Fibroblast of the aortic adventitia (primary cell): ENCODE measurements at regions not wholly inside any gene's neighbourhood (a gene's known extent, or its start where the extent isn't known, plus 50 kb on each side); places are given as distances from the start of the nearest gene placed in this dataset.

ENCODE experiments used
- DNase-seq: peaks from one replicate; pipeline ENCODE4 v3.0.0-alpha.2; 2010; ENCODE audit warnings: low read depth
- H3K4me3 ChIP-seq: 2 replicates; pipeline ENCODE4 v1.5.1; 2011; ENCODE audit warnings: low read depth, mild to moderate bottlenecking, control low read depth, low read length, moderate library complexity
- TF ChIP-seq, protein P1 (sequence below): IDR thresholded peaks from 2 replicates; pipeline ENCODE4 v1.5.1; 2011; ENCODE audit warnings: mild to moderate bottlenecking, low read length, control low read depth, inconsistent platforms; ENCODE audit not compliant: insufficient read depth

GRCh38 chr16:64162613-64163375, 959.1 kb downstream of the CDH11 start:
- TF ChIP-seq, protein P1, sequence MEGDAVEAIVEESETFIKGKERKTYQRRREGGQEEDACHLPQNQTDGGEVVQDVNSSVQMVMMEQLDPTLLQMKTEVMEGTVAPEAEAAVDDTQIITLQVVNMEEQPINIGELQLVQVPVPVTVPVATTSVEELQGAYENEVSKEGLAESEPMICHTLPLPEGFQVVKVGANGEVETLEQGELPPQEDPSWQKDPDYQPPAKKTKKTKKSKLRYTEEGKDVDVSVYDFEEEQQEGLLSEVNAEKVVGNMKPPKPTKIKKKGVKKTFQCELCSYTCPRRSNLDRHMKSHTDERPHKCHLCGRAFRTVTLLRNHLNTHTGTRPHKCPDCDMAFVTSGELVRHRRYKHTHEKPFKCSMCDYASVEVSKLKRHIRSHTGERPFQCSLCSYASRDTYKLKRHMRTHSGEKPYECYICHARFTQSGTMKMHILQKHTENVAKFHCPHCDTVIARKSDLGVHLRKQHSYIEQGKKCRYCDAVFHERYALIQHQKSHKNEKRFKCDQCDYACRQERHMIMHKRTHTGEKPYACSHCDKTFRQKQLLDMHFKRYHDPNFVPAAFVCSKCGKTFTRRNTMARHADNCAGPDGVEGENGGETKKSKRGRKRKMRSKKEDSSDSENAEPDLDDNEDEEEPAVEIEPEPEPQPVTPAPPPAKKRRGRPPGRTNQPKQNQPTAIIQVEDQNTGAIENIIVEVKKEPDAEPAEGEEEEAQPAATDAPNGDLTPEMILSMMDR: no peak

DNA sequence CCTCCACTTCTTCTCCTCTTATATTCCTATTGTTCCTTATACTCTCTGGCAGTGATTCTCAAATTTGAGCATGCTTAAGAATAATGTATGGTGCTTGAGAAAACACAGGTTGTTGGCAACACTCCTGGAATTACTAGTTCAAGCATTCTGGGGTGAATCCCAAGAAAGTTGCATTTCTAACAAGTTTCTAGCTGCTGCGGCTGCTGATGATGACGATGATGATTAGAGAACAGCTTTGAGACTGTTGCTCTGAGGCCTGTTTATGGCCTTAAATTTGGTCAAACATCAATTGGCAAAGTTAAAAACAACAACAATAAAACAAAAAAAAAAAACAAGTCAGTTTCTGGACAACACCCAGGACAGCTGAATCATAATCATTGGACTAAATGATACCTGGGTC, 961.9 kb downstream of the CDH11 start:
- no peak overlapping the region for H3K4me3 ChIP-seq
- TF ChIP-seq, protein P1: no peak
- DNase-seq: peak; percentile 40

More at GRCh38 chr16:64162613-64163375, 959.1 kb downstream of the CDH11 start:
- DNase-seq: no peak
- no peak overlapping the region for H3K4me3 ChIP-seq

- H3K4me3 ChIP-seq: no peak overlapping the region
- TF ChIP-seq, protein P1: no peak
- DNase-seq: no peak
Measured at GRCh38 chr16:64158941-64159588, 962.8 kb downstream of the CDH11 start.

DNA sequence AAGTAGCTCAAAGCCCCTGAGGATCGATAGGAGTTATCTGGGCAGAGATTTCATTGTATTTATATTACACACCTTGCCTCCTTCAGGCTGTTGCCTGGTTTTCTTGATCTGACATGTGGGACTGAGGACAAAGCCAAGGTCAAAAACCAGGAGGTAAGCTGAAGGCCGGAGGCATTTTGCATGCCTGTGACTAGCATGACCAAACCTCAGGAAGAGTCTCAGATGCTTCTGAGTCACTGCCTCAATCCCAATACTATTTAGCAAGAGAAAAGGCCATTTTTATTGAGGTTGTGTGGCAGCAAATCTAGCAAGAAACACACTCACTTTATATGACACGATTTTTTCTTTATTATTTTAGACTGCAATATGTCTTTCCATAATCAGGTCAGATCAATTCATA, 968.1 kb downstream of the CDH11 start:
- no peak for DNase-seq

GRCh38 chr16:64151990-64152767, 969.7 kb downstream of the CDH11 start:
- DNase-seq: no peak
- H3K4me3 ChIP-seq: no peak overlapping the region
- TF ChIP-seq, protein P1: no peak

More for the DNA sequence above, 968.1 kb downstream of the CDH11 start:
- TF ChIP-seq, protein P1: no peak
- no peak overlapping the region for H3K4me3 ChIP-seq

DNA sequence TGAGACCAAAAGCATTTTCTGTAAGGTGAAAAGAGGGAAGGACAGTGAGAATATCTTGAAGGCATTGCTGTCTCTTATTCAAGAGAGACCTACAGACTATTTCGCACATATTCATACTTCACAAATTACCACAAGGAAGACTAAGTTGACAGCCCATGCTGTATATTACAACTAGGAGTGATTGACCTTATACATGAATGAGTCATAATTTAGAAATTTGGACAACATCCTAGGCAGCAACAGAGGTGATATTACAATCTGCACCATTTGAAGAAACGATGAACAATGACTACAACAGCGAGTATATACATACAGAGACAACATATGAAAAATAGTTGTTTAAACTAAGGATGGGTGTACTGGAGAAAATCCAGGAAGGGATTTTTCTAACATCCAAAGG, 971.7 kb downstream of the CDH11 start:
- no peak overlapping the region for H3K4me3 ChIP-seq
- TF ChIP-seq, protein P1: no peak
- no peak for DNase-seq
